ENCODE measurements at regions not wholly inside any gene's neighbourhood (a gene's known extent, or its start where the extent isn't known, plus 50 kb on each side); places are given as distances from the start of the nearest gene placed in this dataset.
"Not testable (repeated sequence)": the region's sequence is repeated elsewhere in the genome, so short reads cannot be mapped to it uniquely, and the experiment has no call there.

DNA sequence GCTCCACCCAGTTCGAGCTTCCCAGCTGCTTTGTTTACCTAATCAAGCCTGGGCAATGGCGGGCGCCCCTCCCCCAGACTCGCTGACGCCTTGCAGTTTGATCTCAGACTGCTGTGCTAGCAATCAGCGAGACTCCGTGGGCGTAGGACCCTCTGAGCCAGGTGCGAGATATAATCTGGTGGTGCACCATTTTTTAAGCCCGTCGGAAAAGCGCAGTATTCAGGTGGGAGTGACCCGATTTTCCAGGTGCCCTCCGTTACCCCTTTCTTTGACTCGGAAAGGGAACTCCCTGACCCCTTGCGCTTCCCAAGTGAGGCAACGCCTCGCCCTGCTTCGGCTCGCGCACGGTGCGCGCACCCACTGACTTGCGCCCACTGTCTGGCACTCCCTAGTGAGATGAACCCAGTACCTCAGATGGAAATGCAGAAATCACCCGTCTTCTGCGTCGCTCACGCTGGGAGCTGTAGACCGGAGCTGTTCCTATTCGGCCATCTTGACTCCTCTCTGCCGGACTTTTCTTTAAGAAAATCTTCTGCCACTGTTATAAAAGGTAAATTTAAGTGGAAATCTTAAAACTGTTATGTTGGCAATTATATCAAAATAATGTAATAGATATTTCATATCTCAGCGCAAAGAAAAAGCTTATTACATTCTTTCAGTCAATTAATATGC lies 313.5 kb upstream of the FSIP2 start:
- TF ChIP-seq, protein P1, sequence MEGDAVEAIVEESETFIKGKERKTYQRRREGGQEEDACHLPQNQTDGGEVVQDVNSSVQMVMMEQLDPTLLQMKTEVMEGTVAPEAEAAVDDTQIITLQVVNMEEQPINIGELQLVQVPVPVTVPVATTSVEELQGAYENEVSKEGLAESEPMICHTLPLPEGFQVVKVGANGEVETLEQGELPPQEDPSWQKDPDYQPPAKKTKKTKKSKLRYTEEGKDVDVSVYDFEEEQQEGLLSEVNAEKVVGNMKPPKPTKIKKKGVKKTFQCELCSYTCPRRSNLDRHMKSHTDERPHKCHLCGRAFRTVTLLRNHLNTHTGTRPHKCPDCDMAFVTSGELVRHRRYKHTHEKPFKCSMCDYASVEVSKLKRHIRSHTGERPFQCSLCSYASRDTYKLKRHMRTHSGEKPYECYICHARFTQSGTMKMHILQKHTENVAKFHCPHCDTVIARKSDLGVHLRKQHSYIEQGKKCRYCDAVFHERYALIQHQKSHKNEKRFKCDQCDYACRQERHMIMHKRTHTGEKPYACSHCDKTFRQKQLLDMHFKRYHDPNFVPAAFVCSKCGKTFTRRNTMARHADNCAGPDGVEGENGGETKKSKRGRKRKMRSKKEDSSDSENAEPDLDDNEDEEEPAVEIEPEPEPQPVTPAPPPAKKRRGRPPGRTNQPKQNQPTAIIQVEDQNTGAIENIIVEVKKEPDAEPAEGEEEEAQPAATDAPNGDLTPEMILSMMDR (IDR thresholded peaks at IDR 0.05), result not testable (repeated sequence)
- not testable (repeated sequence) for TF ChIP-seq POLR2A (IDR thresholded peaks at IDR 0.05)

Data from esophagus squamous epithelium (tissue), 4 donors.